HepG2 (cell line): ENCODE measurements at regions not wholly inside any gene's neighbourhood (a gene's known extent, or its start where the extent isn't known, plus 50 kb on each side); places are given as distances from the start of the nearest gene placed in this dataset.

Experiments used
- ARNT2 ChIP-seq: sonication (generic); formaldehyde crosslinking; IDR thresholded peaks from 2 replicates; pipeline ENCODE4 v1.8.0; 2022; ENCODE audit warnings: mild to moderate bottlenecking, low read depth, missing genetic modification reagents, moderate library complexity
- CEBPG ChIP-seq: IDR thresholded peaks from 2 replicates; pipeline ENCODE4 v1.6.1; 2016
- ELF4 ChIP-seq: sonication (generic); formaldehyde crosslinking; IDR thresholded peaks from 2 replicates; pipeline ENCODE4 v1.5.0; 2020; ENCODE audit warnings: missing genetic modification reagents, mild to moderate bottlenecking, moderate library complexity, borderline replicate concordance
- HOXA9 ChIP-seq: sonication (generic); formaldehyde crosslinking; IDR thresholded peaks from 2 replicates; pipeline ENCODE4 v1.8.1; 2022; ENCODE audit warnings: missing genetic modification reagents, mild to moderate bottlenecking, moderate library complexity, borderline replicate concordance
- JUNB ChIP-seq: sonication (generic); formaldehyde crosslinking; IDR thresholded peaks from 2 replicates; pipeline ENCODE4 v1.8.0; 2022; ENCODE audit warnings: missing genetic modification reagents, mild to moderate bottlenecking, borderline replicate concordance
- MXI1 ChIP-seq: IDR thresholded peaks from 3 replicates; pipeline ENCODE4 v1.6.1; 2012; ENCODE audit warnings: low read depth, low read length, inconsistent platforms, borderline replicate concordance
- PAXIP1 ChIP-seq: sonication (generic); formaldehyde crosslinking; conservative IDR thresholded peaks from 2 replicates; pipeline ENCODE4 v1.4.0; 2020; ENCODE audit warnings: mild to moderate bottlenecking, missing genetic modification reagents, moderate library complexity
- PHF5A ChIP-seq: IDR thresholded peaks from one replicate; pipeline ENCODE4 v1.6.1; 2018; ENCODE audit warnings: low read depth, missing genetic modification reagents; ENCODE audit not compliant: unreplicated experiment
- RNF2 ChIP-seq: fragments of 450-650 bp; conservative IDR thresholded peaks from 2 replicates; pipeline ENCODE4 v1.6.1; 2016; ENCODE audit warnings: low read depth
- SCMH1 ChIP-seq: sonication (generic); formaldehyde crosslinking; IDR thresholded peaks from 2 replicates; pipeline ENCODE4 v1.9.0; 2021; ENCODE audit warnings: missing genetic modification reagents, mild to moderate bottlenecking, borderline replicate concordance
- SKI ChIP-seq: fragments of 450-650 bp; IDR thresholded peaks from one replicate; pipeline ENCODE4 v1.6.1; 2018; ENCODE audit warnings: mild to moderate bottlenecking; ENCODE audit not compliant: partially characterized antibody
- TBX3 ChIP-seq: fragments of 450-650 bp; IDR thresholded peaks from 2 replicates; pipeline ENCODE4 v1.6.1; 2017; ENCODE audit warnings: antibody characterized with exemption, mild to moderate bottlenecking, inconsistent platforms, borderline replicate concordance
- THAP11 ChIP-seq: IDR thresholded peaks from 2 replicates; pipeline ENCODE4 v1.6.1; 2016; ENCODE audit warnings: missing biosample characterization, missing genetic modification reagents
- THAP9 ChIP-seq: sonication (generic); formaldehyde crosslinking; IDR thresholded peaks from 2 replicates; pipeline ENCODE4; 2020; ENCODE audit warnings: missing genetic modification reagents, mild to moderate bottlenecking, borderline replicate concordance
- U2AF2 ChIP-seq: fragments of 200-400 bp; formaldehyde crosslinking; IDR thresholded peaks from 2 replicates; pipeline ENCODE4 v1.6.1; 2017; ENCODE audit warnings: low read depth, mild to moderate bottlenecking, low read length
- ZBTB21 ChIP-seq: sonication (generic); formaldehyde crosslinking; IDR thresholded peaks from 2 replicates; pipeline ENCODE4 v1.4.0; 2020; ENCODE audit warnings: missing genetic modification reagents
- ZBTB7B ChIP-seq: sonication (generic); formaldehyde crosslinking; IDR thresholded peaks from 2 replicates; pipeline ENCODE4 v1.4.0; 2020; ENCODE audit warnings: missing genetic modification reagents
- ZEB1 ChIP-seq: IDR thresholded peaks from 2 replicates; pipeline ENCODE4 v1.6.1; 2012; ENCODE audit warnings: mild to moderate bottlenecking, low read depth, inconsistent platforms; ENCODE audit not compliant: insufficient replicate concordance
- ZFP36L2 ChIP-seq: sonication (generic); formaldehyde crosslinking; IDR thresholded peaks from 2 replicates; pipeline ENCODE4 v1.4.0; 2020; ENCODE audit warnings: missing genetic modification reagents
- ZMYM4 ChIP-seq: sonication (generic); formaldehyde crosslinking; IDR thresholded peaks from 2 replicates; pipeline ENCODE4 v1.8.1; 2023; ENCODE audit warnings: mild to moderate bottlenecking, missing genetic modification reagents
- ZNF234 ChIP-seq: sonication (generic); formaldehyde crosslinking; conservative IDR thresholded peaks from 2 replicates; pipeline ENCODE4 v1.5.1; 2020; ENCODE audit warnings: mild to moderate bottlenecking, missing genetic modification reagents
- ZNF253 ChIP-seq: sonication (generic); formaldehyde crosslinking; IDR thresholded peaks from 2 replicates; pipeline ENCODE4 v1.8.0; 2022; ENCODE audit warnings: mild to moderate bottlenecking, missing genetic modification reagents, borderline replicate concordance
- ZNF530 ChIP-seq: sonication (generic); formaldehyde crosslinking; IDR thresholded peaks from 2 replicates; pipeline ENCODE4 v1.5.0; 2020; ENCODE audit warnings: low read depth, mild to moderate bottlenecking, missing genetic modification reagents
- ZNF644 ChIP-seq: IDR thresholded peaks from 2 replicates; pipeline ENCODE4 v1.6.1; 2016; ENCODE audit warnings: low read depth
- TF ChIP-seq, protein P1 (sequence below): IDR thresholded peaks from 2 replicates; pipeline ENCODE4 v1.6.1; 2016; ENCODE audit warnings: mild to moderate bottlenecking

- TF ChIP-seq HOXA9 (no peak), ZNF234 (CRISPR knock-in tag) (no peak), ZMYM4 (CRISPR knock-in tag) (no peak), ELF4 (CRISPR knock-in tag) (no peak), PHF5A (CRISPR knock-in tag) (no peak), ZEB1 (no peak), ZNF253 (CRISPR knock-in tag) (no peak), ZBTB21 (CRISPR knock-in tag) (no peak), ZBTB7B (CRISPR knock-in tag) (peak; percentile 58; the same call in 1 of the 2 replicates), THAP11 (CRISPR knock-in tag) (no peak), U2AF2 (no peak), ZNF644 (no peak), THAP9 (no peak), PAXIP1 (CRISPR knock-in tag) (peak; percentile 82), JUNB (CRISPR knock-in tag) (no peak), SKI (peak; percentile 25), ZNF530 (CRISPR knock-in tag) (no peak), CEBPG (no peak), TBX3 (peak; percentile 78; the same call in 1 of the 2 replicates), MXI1 (no peak), RNF2 (no peak), ZFP36L2 (no peak), ARNT2 (CRISPR knock-in tag) (no peak), SCMH1 (CRISPR knock-in tag) (no peak)
- TF ChIP-seq, protein P1, sequence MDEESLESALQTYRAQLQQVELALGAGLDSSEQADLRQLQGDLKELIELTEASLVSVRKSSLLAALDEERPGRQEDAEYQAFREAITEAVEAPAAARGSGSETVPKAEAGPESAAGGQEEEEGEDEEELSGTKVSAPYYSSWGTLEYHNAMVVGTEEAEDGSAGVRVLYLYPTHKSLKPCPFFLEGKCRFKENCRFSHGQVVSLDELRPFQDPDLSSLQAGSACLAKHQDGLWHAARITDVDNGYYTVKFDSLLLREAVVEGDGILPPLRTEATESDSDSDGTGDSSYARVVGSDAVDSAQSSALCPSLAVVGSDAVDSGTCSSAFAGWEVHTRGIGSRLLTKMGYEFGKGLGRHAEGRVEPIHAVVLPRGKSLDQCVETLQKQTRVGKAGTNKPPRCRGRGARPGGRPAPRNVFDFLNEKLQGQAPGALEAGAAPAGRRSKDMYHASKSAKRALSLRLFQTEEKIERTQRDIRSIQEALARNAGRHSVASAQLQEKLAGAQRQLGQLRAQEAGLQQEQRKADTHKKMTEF (CRISPR knock-in tag) = 0 out of 2 replicates have a peak, but pooled peaks have one; percentile 19
Measured at GRCh38 chr6:125507987-125508655, 206.4 kb upstream of the HDDC2 start (continued).
